ENCODE measurements at regions not wholly inside any gene's neighbourhood (a gene's known extent, or its start where the extent isn't known, plus 50 kb on each side); places are given as distances from the start of the nearest gene placed in this dataset.

DNA sequence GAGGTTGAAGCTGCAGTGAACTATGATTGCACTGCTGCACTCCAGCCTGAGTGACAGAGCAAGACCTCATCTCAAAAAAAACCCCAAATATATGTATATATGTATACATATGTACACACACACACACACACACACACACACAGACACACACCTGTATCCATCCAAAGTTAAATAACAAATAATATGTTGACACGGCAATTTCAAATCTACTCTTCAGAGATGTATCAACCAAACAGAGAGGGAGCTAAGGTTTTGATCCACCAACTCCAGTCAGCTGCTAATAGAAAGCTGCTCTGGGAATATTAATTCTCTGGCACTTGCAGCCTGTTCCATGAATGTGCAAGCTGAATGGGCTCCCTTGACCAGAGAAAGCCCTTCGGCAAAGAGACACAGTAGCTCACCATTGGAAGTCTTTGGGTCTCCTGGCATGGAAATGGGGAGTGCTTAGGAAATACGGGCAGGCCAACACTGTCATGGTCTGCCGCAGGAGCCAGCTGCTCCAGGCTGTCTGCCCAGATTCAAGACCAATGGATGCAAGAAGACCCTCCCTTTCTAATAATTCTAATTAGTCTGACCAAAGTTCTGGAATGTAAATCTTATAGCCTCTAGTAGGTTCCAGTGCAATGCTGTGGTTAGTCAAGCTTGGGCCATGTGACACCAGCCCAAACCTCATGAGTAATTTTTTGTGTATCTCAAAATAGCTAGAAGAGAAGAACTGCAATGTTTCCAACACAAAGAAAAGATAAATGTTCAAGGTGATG lies 299.8 kb downstream of the KBTBD8 start:
- intact Hi-C loops (cut with micrococcal nuclease): no loop called here

DNA sequence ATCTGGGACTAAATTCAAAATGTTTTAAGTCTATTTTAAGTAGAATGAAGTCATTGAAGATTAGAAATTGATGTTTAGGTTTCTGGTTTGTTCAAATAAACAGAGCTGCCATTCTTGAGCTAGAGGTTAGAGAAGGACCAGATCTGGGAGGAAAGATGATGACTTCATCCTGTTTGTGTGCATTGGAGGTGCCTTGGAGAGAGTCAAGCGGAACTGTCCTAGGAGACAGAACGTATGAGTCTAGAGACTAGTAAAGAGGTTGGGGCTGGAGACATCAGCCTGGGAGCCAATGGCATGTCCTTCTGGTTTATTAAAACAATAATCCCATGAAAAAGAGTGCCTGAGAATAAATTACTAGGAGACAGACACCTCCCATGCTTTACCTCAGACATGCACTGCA lies 303.4 kb downstream of the KBTBD8 start:
- Histone ChIP-seq H3K4me1 (no peaks in the 10 kb centered on the region), H3K36me3 (no peaks in the 10 kb centered on the region), H3K9me3 (replicated peaks) (no peaks in the 10 kb centered on the region), H3K27ac (replicated peaks) (no peak overlapping the region), H3K4me3 (no peak overlapping the region), H3K27me3 (ENCODE audit: low read depth) (no peaks in the 10 kb centered on the region)
- TF ChIP-seq, protein P1, sequence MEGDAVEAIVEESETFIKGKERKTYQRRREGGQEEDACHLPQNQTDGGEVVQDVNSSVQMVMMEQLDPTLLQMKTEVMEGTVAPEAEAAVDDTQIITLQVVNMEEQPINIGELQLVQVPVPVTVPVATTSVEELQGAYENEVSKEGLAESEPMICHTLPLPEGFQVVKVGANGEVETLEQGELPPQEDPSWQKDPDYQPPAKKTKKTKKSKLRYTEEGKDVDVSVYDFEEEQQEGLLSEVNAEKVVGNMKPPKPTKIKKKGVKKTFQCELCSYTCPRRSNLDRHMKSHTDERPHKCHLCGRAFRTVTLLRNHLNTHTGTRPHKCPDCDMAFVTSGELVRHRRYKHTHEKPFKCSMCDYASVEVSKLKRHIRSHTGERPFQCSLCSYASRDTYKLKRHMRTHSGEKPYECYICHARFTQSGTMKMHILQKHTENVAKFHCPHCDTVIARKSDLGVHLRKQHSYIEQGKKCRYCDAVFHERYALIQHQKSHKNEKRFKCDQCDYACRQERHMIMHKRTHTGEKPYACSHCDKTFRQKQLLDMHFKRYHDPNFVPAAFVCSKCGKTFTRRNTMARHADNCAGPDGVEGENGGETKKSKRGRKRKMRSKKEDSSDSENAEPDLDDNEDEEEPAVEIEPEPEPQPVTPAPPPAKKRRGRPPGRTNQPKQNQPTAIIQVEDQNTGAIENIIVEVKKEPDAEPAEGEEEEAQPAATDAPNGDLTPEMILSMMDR (IDR thresholded peaks at IDR 0.05; ENCODE audit: borderline replicate concordance): no peak
- DNase-seq: no peak
- intact Hi-C loops (cut with micrococcal nuclease): no loop called here

More for the DNA sequence above, 299.8 kb downstream of the KBTBD8 start:
- TF ChIP-seq, protein P1 (IDR thresholded peaks at IDR 0.05; ENCODE audit: borderline replicate concordance): no peak
- Histone ChIP-seq H3K4me1 (no peaks in the 10 kb centered on the region), H3K4me3 (no peak overlapping the region), H3K27me3 (ENCODE audit: low read depth) (no peaks in the 10 kb centered on the region), H3K9me3 (replicated peaks) (no peaks in the 10 kb centered on the region), H3K36me3 (no peaks in the 10 kb centered on the region), H3K27ac (replicated peaks) (no peak overlapping the region)
- no peak for DNase-seq

DNA sequence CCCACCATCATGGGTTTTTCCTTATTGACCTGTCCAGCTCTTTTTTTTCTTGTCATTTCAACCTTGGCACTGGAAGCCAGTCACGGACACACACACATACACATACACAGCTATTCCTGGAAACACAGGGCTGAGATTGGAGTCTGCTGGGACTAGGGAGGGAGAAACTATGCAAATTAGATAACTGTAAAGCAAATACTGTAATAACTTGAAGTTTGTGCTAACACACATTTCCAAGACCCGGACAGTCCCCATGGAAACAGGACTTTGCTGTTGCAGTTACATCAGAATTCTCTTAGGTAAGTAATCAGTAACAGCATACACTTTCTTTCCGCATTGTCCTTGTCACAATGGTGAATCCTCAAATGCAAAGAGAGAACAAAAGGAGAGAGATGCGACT lies 304.4 kb downstream of the KBTBD8 start:
- no peaks in the 10 kb centered on the region for H3K27me3 ChIP-seq (ENCODE audit: low read depth)
- no peak for DNase-seq
- intact Hi-C loops (cut with micrococcal nuclease): no loop called here

GRCh38 chr3:67305160-67305559 lies 307.1 kb downstream of the KBTBD8 start:
- Histone ChIP-seq H3K4me1 (no peaks in the 10 kb centered on the region), H3K4me3 (no peak overlapping the region), H3K27ac (replicated peaks) (no peak overlapping the region), H3K27me3 (ENCODE audit: low read depth) (no peaks in the 10 kb centered on the region), H3K36me3 (no peaks in the 10 kb centered on the region), H3K9me3 (replicated peaks) (no peaks in the 10 kb centered on the region)
- DNase-seq: no peak
- intact Hi-C loops (cut with micrococcal nuclease): no loop called here
- TF ChIP-seq, protein P1 (IDR thresholded peaks at IDR 0.05; ENCODE audit: borderline replicate concordance): no peak

More for the DNA sequence above, 304.4 kb downstream of the KBTBD8 start:
- H3K4me1 ChIP-seq: no peaks in the 10 kb centered on the region
- no peaks in the 10 kb centered on the region for H3K36me3 ChIP-seq
- H3K27ac ChIP-seq (replicated peaks): no peak overlapping the region
- TF ChIP-seq, protein P1 (IDR thresholded peaks at IDR 0.05; ENCODE audit: borderline replicate concordance): no peak
- no peaks in the 10 kb centered on the region for H3K9me3 ChIP-seq (replicated peaks)
- no peak overlapping the region for H3K4me3 ChIP-seq

- DNase-seq: no peak
- H3K36me3 ChIP-seq: no peaks in the 10 kb centered on the region
- H3K4me1 ChIP-seq: no peaks in the 10 kb centered on the region
- intact Hi-C loops (cut with micrococcal nuclease): no loop called here
- H3K27ac ChIP-seq (replicated peaks): no peak overlapping the region
- H3K4me3 ChIP-seq: no peak overlapping the region
- TF ChIP-seq, protein P1 (IDR thresholded peaks at IDR 0.05; ENCODE audit: borderline replicate concordance): no peak
- no peaks in the 10 kb centered on the region for H3K9me3 ChIP-seq (replicated peaks)
- no peaks in the 10 kb centered on the region for H3K27me3 ChIP-seq (ENCODE audit: low read depth)
These were observed 307.8 kb downstream of the KBTBD8 start for GRCh38 chr3:67305922-67306321.
